A673 (cell line): ENCODE measurements at regions not wholly inside any gene's neighbourhood (a gene's known extent, or its start where the extent isn't known, plus 50 kb on each side); places are given as distances from the start of the nearest gene placed in this dataset.

Experiments used
- EZH2 ChIP-seq: fragments of 200-600 bp; sonication (generic); IDR thresholded peaks from 2 replicates; pipeline ENCODE4 v1.6.1; 2017; ENCODE audit warnings: borderline replicate concordance, low read depth, mild to moderate bottlenecking, mixed read lengths, antibody characterized with exemption, low read length; ENCODE audit not compliant: poor library complexity, severe bottlenecking
- TF ChIP-seq, protein P1 (sequence below): fragments of 300-800, 200-600 bp; sonication (generic); conservative IDR thresholded peaks from 2 replicates; pipeline ENCODE4 v1.5.1; 2017; ENCODE audit warnings: low read depth, mild to moderate bottlenecking, antibody characterized with exemption, low read length, moderate library complexity, mixed read lengths

DNA sequence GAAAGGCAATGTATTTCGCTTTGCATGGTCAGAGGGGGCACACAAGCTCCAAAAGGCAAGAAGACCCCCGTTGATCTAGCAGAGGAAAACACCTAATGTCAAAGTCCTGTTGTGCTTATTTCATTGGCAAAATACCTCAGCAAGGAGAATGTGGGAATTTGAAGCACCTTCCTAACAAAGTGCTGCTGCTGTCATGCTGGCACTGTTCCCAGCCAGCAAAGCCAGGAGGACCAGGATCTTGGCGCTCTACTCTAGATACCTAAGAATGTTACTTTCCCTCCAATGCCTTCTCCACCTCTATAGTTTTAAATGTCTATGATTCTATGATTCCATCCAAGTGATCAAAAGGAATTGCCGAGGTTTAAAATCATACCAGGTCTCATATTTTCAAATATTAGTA, 867.9 kb upstream of the POU3F3 start:
- TF ChIP-seq, protein P1, sequence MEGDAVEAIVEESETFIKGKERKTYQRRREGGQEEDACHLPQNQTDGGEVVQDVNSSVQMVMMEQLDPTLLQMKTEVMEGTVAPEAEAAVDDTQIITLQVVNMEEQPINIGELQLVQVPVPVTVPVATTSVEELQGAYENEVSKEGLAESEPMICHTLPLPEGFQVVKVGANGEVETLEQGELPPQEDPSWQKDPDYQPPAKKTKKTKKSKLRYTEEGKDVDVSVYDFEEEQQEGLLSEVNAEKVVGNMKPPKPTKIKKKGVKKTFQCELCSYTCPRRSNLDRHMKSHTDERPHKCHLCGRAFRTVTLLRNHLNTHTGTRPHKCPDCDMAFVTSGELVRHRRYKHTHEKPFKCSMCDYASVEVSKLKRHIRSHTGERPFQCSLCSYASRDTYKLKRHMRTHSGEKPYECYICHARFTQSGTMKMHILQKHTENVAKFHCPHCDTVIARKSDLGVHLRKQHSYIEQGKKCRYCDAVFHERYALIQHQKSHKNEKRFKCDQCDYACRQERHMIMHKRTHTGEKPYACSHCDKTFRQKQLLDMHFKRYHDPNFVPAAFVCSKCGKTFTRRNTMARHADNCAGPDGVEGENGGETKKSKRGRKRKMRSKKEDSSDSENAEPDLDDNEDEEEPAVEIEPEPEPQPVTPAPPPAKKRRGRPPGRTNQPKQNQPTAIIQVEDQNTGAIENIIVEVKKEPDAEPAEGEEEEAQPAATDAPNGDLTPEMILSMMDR, result no peak
- no peak for TF ChIP-seq EZH2
